Progenitor cell of endocrine pancreas (in vitro differentiated cells): ENCODE measurements at regions not wholly inside any gene's neighbourhood (a gene's known extent, or its start where the extent isn't known, plus 50 kb on each side); places are given as distances from the start of the nearest gene placed in this dataset.

Experiments used
- DNase-seq: peaks from one replicate; pipeline ENCODE4 v3.0.0; 2021; ENCODE audit warnings: low spot score; ENCODE audit not compliant: unreplicated experiment
- H3K27ac Mint-ChIP-seq: 2 replicates; pipeline ENCODE4 v1.8.0; 2021; ENCODE audit warnings: mild to moderate bottlenecking, moderate library complexity, mixed read lengths
- H3K27me3 Mint-ChIP-seq: 2 replicates; pipeline ENCODE4 v1.8.0; 2021; ENCODE audit warnings: mixed read lengths
- H3K36me3 Mint-ChIP-seq: 2 replicates; pipeline ENCODE4 v1.8.0; 2022; ENCODE audit warnings: mixed read lengths; ENCODE audit not compliant: insufficient read depth
- H3K4me1 Mint-ChIP-seq: 2 replicates; pipeline ENCODE4 v1.8.0; 2021; ENCODE audit warnings: low read depth, mixed read lengths
- H3K4me3 Mint-ChIP-seq: 2 replicates; pipeline ENCODE4 v1.8.0; 2021; ENCODE audit warnings: low read depth, mild to moderate bottlenecking, moderate library complexity, mixed read lengths
- H3K9me3 Mint-ChIP-seq: 2 replicates; pipeline ENCODE4 v1.8.0; 2021; ENCODE audit warnings: low read depth, mixed read lengths
- CTCF ChIP-seq: fragments of 200-600 bp; sonication (generic); IDR thresholded peaks from one replicate; pipeline ENCODE4 v1.5.0; 2021; ENCODE audit warnings: antibody characterized with exemption, mild to moderate bottlenecking; ENCODE audit not compliant: unreplicated experiment

DNA sequence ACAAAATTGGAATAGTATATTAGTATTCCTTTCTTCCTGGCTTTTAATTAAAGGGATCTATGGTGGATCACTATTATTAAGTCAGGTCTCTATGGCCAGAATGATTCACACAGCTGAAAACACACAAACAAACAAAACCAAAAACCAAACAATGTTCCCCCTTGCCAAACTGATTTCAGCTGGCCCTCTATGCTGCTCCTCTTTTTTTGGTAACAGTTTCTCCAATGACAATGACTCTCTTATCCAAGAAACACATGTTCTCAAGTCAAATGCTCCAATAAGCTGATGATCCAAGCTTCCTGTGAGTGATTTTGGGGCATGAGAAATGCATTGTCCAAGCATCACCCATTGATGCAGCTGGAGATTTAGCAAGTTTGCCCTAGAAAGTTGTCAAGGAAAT lies 193.4 kb upstream of the TUT7 start:
- H3K36me3 Mint-ChIP-seq = no peaks in the 10 kb centered on the region
- H3K27me3 Mint-ChIP-seq = peaks cover 3% of the 10 kb centered on the region
- no peak overlapping the region for H3K4me3 Mint-ChIP-seq
- H3K27ac Mint-ChIP-seq = no peak overlapping the region
- TF ChIP-seq CTCF = no peak
- H3K9me3 Mint-ChIP-seq = no peaks in the 10 kb centered on the region
- H3K4me1 Mint-ChIP-seq = no peaks in the 10 kb centered on the region
- DNase-seq = no peak

GRCh38 chr9:86546712-86547111 lies 192.5 kb upstream of the TUT7 start:
- DNase-seq = no peak
- peaks cover 3% of the 10 kb centered on the region for H3K27me3 Mint-ChIP-seq
- H3K9me3 Mint-ChIP-seq = no peaks in the 10 kb centered on the region
- no peaks in the 10 kb centered on the region for H3K36me3 Mint-ChIP-seq
- no peak overlapping the region for H3K27ac Mint-ChIP-seq
- TF ChIP-seq CTCF = no peak
- H3K4me1 Mint-ChIP-seq = no peaks in the 10 kb centered on the region
- H3K4me3 Mint-ChIP-seq = no peak overlapping the region

DNA sequence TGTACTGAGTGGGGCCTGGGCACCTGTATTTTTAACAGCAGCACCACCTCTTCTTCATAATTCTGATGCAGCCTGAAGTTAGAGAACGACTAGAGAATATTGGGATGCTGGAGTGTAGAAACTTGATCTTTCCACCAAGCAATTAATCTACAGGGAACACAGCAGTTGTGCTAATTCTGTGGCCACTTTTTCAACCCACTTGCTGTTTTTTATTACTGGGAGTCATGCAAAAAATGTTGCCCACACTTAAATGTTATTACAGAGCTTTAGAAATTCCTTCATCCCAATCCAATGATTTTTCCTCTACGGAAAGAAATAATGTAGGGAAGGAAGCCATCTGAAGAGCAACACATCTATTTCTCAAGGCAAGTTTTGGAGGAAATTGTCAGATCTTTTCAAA lies 190.9 kb upstream of the TUT7 start:
- Mint-ChIP-seq H3K4me1 (no peaks in the 10 kb centered on the region), H3K27ac (no peak overlapping the region), H3K27me3 (peaks cover 3% of the 10 kb centered on the region), H3K9me3 (no peaks in the 10 kb centered on the region), H3K36me3 (no peaks in the 10 kb centered on the region), H3K4me3 (no peak overlapping the region)
- no peak for TF ChIP-seq CTCF
- no peak for DNase-seq

DNA sequence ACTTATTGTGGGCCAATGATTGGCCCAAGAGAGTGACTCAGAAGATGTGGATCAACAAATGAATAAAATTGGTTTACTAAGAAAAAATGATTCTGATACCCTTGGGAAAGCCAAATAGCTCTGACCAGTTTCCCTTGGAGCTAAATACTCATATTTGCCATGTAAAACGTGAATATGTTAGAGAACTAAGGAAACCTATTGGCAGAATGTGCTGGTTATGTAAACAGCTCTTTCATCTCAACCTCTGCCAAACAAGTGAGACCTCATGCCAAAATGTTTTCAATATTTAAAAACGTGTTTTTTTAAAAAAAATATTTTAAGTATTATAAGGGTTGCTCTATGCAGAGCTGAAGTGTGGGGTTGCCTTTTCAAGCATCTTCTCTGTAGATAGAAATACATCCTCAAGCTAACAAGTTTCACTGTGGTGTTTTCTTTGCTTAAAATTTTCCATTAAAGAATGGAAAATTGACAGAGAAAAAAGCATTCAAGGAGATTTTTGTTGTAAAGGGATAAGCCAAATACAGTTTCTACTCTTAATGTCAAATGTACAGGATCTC lies 186.9 kb upstream of the TUT7 start:
- TF ChIP-seq CTCF = no peak
- Mint-ChIP-seq H3K4me3 (no peak overlapping the region), H3K36me3 (no peaks in the 10 kb centered on the region), H3K9me3 (peaks cover 3% of the 10 kb centered on the region), H3K27ac (no peak overlapping the region), H3K4me1 (no peaks in the 10 kb centered on the region), H3K27me3 (no peaks in the 10 kb centered on the region)
- no peak for DNase-seq

DNA sequence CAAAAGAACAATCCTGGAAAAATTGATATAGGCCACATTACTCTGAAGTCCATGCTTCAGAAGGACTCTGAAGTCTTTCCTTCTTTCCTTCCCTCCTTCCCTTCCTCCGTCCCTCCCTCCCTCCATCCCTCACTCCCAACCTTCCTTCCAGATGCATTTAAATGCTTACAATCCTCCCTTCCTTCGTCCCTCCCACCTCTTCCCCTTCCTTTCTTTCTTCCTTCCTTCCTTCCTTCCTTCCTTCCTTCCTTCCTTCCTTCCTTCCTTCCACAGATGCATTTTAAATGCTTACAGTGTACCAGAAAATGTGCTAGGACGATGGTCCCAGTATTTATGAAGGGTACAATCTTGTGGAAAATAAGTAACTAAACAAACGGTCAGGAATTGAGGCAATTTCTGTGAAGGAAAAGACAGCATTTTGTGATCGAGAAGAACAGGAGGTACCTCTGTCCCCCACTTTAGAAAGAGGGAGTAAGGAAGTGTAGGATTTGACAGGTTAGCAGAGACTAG lies 181.3 kb upstream of the TUT7 start:
- H3K9me3 Mint-ChIP-seq = peaks cover 3% of the 10 kb centered on the region
- no peak overlapping the region for H3K4me3 Mint-ChIP-seq
- no peak for DNase-seq
- TF ChIP-seq CTCF = no peak
- H3K4me1 Mint-ChIP-seq = no peaks in the 10 kb centered on the region
- H3K27ac Mint-ChIP-seq = no peak overlapping the region
- H3K27me3 Mint-ChIP-seq = peaks cover 3% of the 10 kb centered on the region
- no peaks in the 10 kb centered on the region for H3K36me3 Mint-ChIP-seq
